Gastroesophageal sphincter (tissue), 4 donors: ENCODE measurements at regions not wholly inside any gene's neighbourhood (a gene's known extent, or its start where the extent isn't known, plus 50 kb on each side); places are given as distances from the start of the nearest gene placed in this dataset.

Source experiments
- ATAC-seq: fragments of 150-250 bp; one replicate; pipeline ENCODE4 v1.9.1; 2016; ENCODE audit warnings: mild to moderate bottlenecking, moderate library complexity
- H3K27ac ChIP-seq, 4 donors: fragments of 200-600 bp; sonication (generic) in 3 of 4; 1 replicate in 3 of 4; 2 replicates in 1 of 4; pipeline ENCODE4 v1.5.1; 2016 to 2019
- H3K27me3 ChIP-seq: fragments of 200-600 bp; sonication (generic); one replicate; pipeline ENCODE4 v1.5.1; 2019
- H3K36me3 ChIP-seq, 2 donors: fragments of 200-600 bp; sonication (generic); one replicate each; pipeline ENCODE4 v1.5.1; 2019; ENCODE audit warnings: control low read depth in 1 of 2
- H3K4me1 ChIP-seq, 3 donors: fragments of 200-600 bp; sonication (generic); 1 replicate in 2 of 3; 2 replicates in 1 of 3; pipeline ENCODE4 v1.5.1; 2016 to 2019; ENCODE audit warnings: control low read depth in 2 of 3
- H3K4me3 ChIP-seq, 2 donors: fragments of 200-600 bp; sonication (generic); one replicate each; pipeline ENCODE4 v1.5.1; 2019; ENCODE audit warnings: mild to moderate bottlenecking in 1 of 2, moderate library complexity in 1 of 2
- H3K9me3 ChIP-seq, 3 donors: fragments of 200-600 bp; sonication (generic); one replicate each; pipeline ENCODE4 v1.5.1; 2017 to 2019; ENCODE audit warnings: control low read depth in 2 of 3
- CTCF ChIP-seq, 4 experiments: fragments of 200-600 bp in 2 of 4; fragments of 450-650 bp in 2 of 4; sonication (generic) in 1 of 4; IDR thresholded peaks; one replicate each; pipeline ENCODE4 v1.5.1; 2017 to 2019; ENCODE audit warnings: antibody characterized with exemption in 4 of 4, mild to moderate bottlenecking in 2 of 4, moderate library complexity in 2 of 4
- EP300 ChIP-seq: sonication (generic); formaldehyde crosslinking; IDR thresholded peaks from one replicate; pipeline ENCODE4 v1.6.1; 2017; ENCODE audit warnings: antibody characterized with exemption, mild to moderate bottlenecking
- POLR2A ChIP-seq, 2 donors: fragments of 450-650 bp; IDR thresholded peaks; one replicate each; pipeline ENCODE4 v1.6.1; 2017; ENCODE audit warnings: antibody characterized with exemption in 2 of 2, mild to moderate bottlenecking in 2 of 2, moderate library complexity in 1 of 2
- POLR2AphosphoS5 ChIP-seq: sonication (generic); formaldehyde crosslinking; IDR thresholded peaks from one replicate; pipeline ENCODE4 v1.6.1; 2017; ENCODE audit warnings: antibody characterized with exemption
- WGBS, 2 donors: methylation state at CpG; one replicate each; pipeline ENCODE4 v1.1.5; 2018; ENCODE audit warnings: low coverage in 1 of 2; 5-methylcytosine and 5-hydroxymethylcytosine counted together

GRCh38 chr1:5554784-5555183, 437.4 kb downstream of the NPHP4 start:
- Histone ChIP-seq H3K4me1 (no peaks in the 10 kb centered on the region), H3K27me3 (peaks cover 48% of the 10 kb centered on the region), H3K36me3 (no peaks in the 10 kb centered on the region), H3K27ac (no peak overlapping the region), H3K4me3 (no peak overlapping the region), H3K9me3 (peaks cover 0 to 17% (median 0%) of the 10 kb centered on the region in 3 donors)
- no peak for ATAC-seq
- 74 to 81% methylated on average over 2 to 5 of the region's 5 CpGs for WGBS, 2 donors
- no peak for TF ChIP-seq POLR2A (IDR thresholded peaks at IDR 0.05)
- TF ChIP-seq CTCF (IDR thresholded peaks at IDR 0.05): no peak
- no peak for TF ChIP-seq POLR2AphosphoS5
- no peak for TF ChIP-seq EP300

- TF ChIP-seq EP300 (no peak), CTCF (IDR thresholded peaks at IDR 0.05) (no peak), POLR2AphosphoS5 (no peak), POLR2A (IDR thresholded peaks at IDR 0.05) (no peak)
Measured at GRCh38 chr1:5554111-5554510, 438.1 kb downstream of the NPHP4 start.

GRCh38 chr1:5552787-5553484, 439.3 kb downstream of the NPHP4 start:
- H3K4me1 ChIP-seq: no peaks in the 10 kb centered on the region
- no peaks in the 10 kb centered on the region for H3K36me3 ChIP-seq
- no peak for TF ChIP-seq EP300
- TF ChIP-seq POLR2AphosphoS5: no peak
- no peak for TF ChIP-seq CTCF (IDR thresholded peaks at IDR 0.05)
- TF ChIP-seq POLR2A (IDR thresholded peaks at IDR 0.05): no peak
- H3K9me3 ChIP-seq: peaks cover 0 to 2% (median 0%) of the 10 kb centered on the region in 3 donors
- 41% methylated on average over 3 of the region's 3 CpGs; no CpG with 5 or more reads in 1 of the 2 donors for WGBS, 2 donors
- H3K27ac ChIP-seq: no peak overlapping the region
- peaks cover 49% of the 10 kb centered on the region for H3K27me3 ChIP-seq
- H3K4me3 ChIP-seq: no peak overlapping the region
- ATAC-seq: no peak

More at GRCh38 chr1:5554111-5554510, 438.1 kb downstream of the NPHP4 start:
- ATAC-seq: no peak
- Histone ChIP-seq H3K27ac (no peak overlapping the region), H3K4me3 (no peak overlapping the region), H3K9me3 (peaks cover 0 to 13% (median 0%) of the 10 kb centered on the region in 3 donors), H3K36me3 (no peaks in the 10 kb centered on the region), H3K4me1 (no peaks in the 10 kb centered on the region), H3K27me3 (peaks cover 49% of the 10 kb centered on the region)
- 66 to 78% methylated on average over 2 to 4 of the region's 6 CpGs for WGBS, 2 donors

GRCh38 chr1:5551274-5551975, 440.8 kb downstream of the NPHP4 start:
- H3K4me3 ChIP-seq: no peak overlapping the region
- no peak overlapping the region for H3K27ac ChIP-seq
- no peak for ATAC-seq
- H3K36me3 ChIP-seq: no peaks in the 10 kb centered on the region
- peaks cover 42% of the 10 kb centered on the region for H3K27me3 ChIP-seq
- TF ChIP-seq EP300: no peak
- no peak for TF ChIP-seq POLR2A (IDR thresholded peaks at IDR 0.05)
- H3K9me3 ChIP-seq: no peaks in the 10 kb centered on the region
- H3K4me1 ChIP-seq: no peaks in the 10 kb centered on the region
- 54% methylated on average over 6 of the region's 8 CpGs; no CpG with 5 or more reads in 1 of the 2 donors for WGBS, 2 donors

- H3K4me1 ChIP-seq: no peaks in the 10 kb centered on the region
- no peaks in the 10 kb centered on the region for H3K36me3 ChIP-seq
- H3K4me3 ChIP-seq: no peak overlapping the region
- peaks cover 37% of the 10 kb centered on the region for H3K27me3 ChIP-seq
- no peaks in the 10 kb centered on the region for H3K9me3 ChIP-seq
- no peak overlapping the region for H3K27ac ChIP-seq
- ATAC-seq: no peak
- no peak for TF ChIP-seq CTCF (IDR thresholded peaks at IDR 0.05)
- TF ChIP-seq POLR2A (IDR thresholded peaks at IDR 0.05): no peak
- TF ChIP-seq POLR2AphosphoS5: no peak
- TF ChIP-seq EP300: no peak
Measured at GRCh38 chr1:5548266-5548665, 444.0 kb downstream of the NPHP4 start.
